Heart right ventricle (tissue), 16 donors: ENCODE measurements at regions not wholly inside any gene's neighbourhood (a gene's known extent, or its start where the extent isn't known, plus 50 kb on each side); places are given as distances from the start of the nearest gene placed in this dataset.

Source experiments
- ATAC-seq, 8 donors: fragments of 200-7000 bp; cut with Tn5 transposase; one replicate each; pipeline ENCODE4 v1.9.1; 2020; ENCODE audit warnings: mild to moderate bottlenecking in 8 of 8, moderate library complexity in 8 of 8, moderate number of reproducible peaks in 1 of 8
- DNase-seq, 2 donors: peaks; one replicate each; pipeline ENCODE4 v3.0.0-alpha.2; 2020
- H3K27ac ChIP-seq, 10 donors: fragments of 200-600 bp; sonication (generic) in 2 of 10; one replicate each; pipeline versions ENCODE4 v1.5.0 to v1.8.0; 2020 to 2022; ENCODE audit warnings: mild to moderate bottlenecking in 3 of 10
- H3K27me3 ChIP-seq, 7 donors: fragments of 200-600 bp; one replicate each; pipeline ENCODE4 v1.8.0; 2021 to 2022; ENCODE audit warnings: mild to moderate bottlenecking in 2 of 7
- H3K36me3 ChIP-seq, 9 donors: fragments of 200-600 bp; sonication (generic) in 1 of 9; one replicate each; pipeline versions ENCODE4 v1.5.0 to v1.8.0; 2020 to 2022; ENCODE audit warnings: mild to moderate bottlenecking in 2 of 9
- H3K4me1 ChIP-seq, 9 donors: fragments of 200-600 bp; sonication (generic) in 1 of 9; one replicate each; pipeline versions ENCODE4 v1.5.0 to v1.8.0; 2020 to 2022; ENCODE audit warnings: mild to moderate bottlenecking in 4 of 9
- H3K4me3 ChIP-seq, 10 donors: fragments of 200-600 bp; sonication (generic) in 2 of 10; one replicate each; pipeline versions ENCODE4 v1.5.0 to v1.8.0; 2020 to 2022; ENCODE audit warnings: mild to moderate bottlenecking in 7 of 10, moderate library complexity in 2 of 10
- H3K9me3 ChIP-seq, 11 donors: fragments of 200-600 bp in 10 of 11; sonication (generic) in 2 of 11; one replicate each; pipeline versions ENCODE4 v1.5.0 to v1.8.0; 2013 to 2022; ENCODE audit warnings: mild to moderate bottlenecking in 2 of 11, control low read depth in 1 of 11, moderate library complexity in 1 of 11
- WGBS, 2 donors: extraction: QIAGEN DNeasy Blood & Tissue Kit; methylation state at CpG; one replicate each; pipeline ENCODE4 v1.1.7; 2013; ENCODE audit warnings: inconsistent platforms in 1 of 2; 5-methylcytosine and 5-hydroxymethylcytosine counted together
- intact Hi-C, 10 donors: fragments of 100-400 bp; cut with DNase I; formaldehyde crosslinking; loops; one replicate each; pipeline versions ENCODE4 v1.11.1 to v1.14.2; 2022
- TF ChIP-seq, protein P1 (sequence below), 9 donors: fragments of 200-600 bp; sonication (generic) in 2 of 9; IDR thresholded peaks; one replicate each; pipeline versions ENCODE4 v1.5.0 to v1.8.0; 2021 to 2022; ENCODE audit warnings: antibody characterized with exemption in 9 of 9, mild to moderate bottlenecking in 5 of 9, moderate library complexity in 1 of 9
- donor health status: Arrhythmogenic right ventricular cardiomyopathy.
- donor health status: ischemic (EF 13 %, LVEDD 7.1; RV severe dilation, severe dysfunction).
- donor health status: healthy with polysubstance abuse.
- donor health status: DM: no; HTN: yes; CAD: no.
- donor health status: DM: no; HTN: no; CAD: no.
- donor health status: ischemic (EF 25% LVEDD 6.9; RV normal size, moderate dysfunction).
- donor health status: ischemic (EF 25% LVEDD 5.7; RV mildly dilated, moderate dysfunction).
- donor health status: healthy.
- donor health status: DM: yes; HTN: yes; CAD: no.
- donor health status: Ischemic cardiomyopathy.
- donor health status: ischemic (EF 35%, LVEDD 5.7; RV mildly dilated, moderate dysfunction).
- donor health status: nonischemic (EF 11% LVEDD 7.7; RV severe dilation, severe dysfunction).
- donor health status: DM: yes; HTN: yes; CAD: no.
- donor health status: PGD.
- donor health status: ischemic (EF 29% LVEDD 5.4; RV normal size, mild dysfunction).
- donor health status: nonischemic (EF 23%, LVEDD 6.1; RV moderate dilation, normal function).

- no peak overlapping the region for H3K4me3 ChIP-seq
- ATAC-seq: no peak
- no peak overlapping the region for H3K27ac ChIP-seq
- 66 to 77% methylated on average over 5 of the region's 5 CpGs for WGBS, 2 donors
- H3K36me3 ChIP-seq: no peaks in the 10 kb centered on the region
- H3K27me3 ChIP-seq: peaks cover 0 to 18% (median 0%) of the 10 kb centered on the region in 7 donors
- no peak for DNase-seq
- H3K4me1 ChIP-seq: no peaks in the 10 kb centered on the region
- H3K9me3 ChIP-seq: no peaks in the 10 kb centered on the region
- intact Hi-C loops: loop anchor here in 1 of 10 donors (10.0 kb wide), 1 partner anchor 61 kb away; no protein-coding TSS in a partner anchor
- TF ChIP-seq, protein P1, sequence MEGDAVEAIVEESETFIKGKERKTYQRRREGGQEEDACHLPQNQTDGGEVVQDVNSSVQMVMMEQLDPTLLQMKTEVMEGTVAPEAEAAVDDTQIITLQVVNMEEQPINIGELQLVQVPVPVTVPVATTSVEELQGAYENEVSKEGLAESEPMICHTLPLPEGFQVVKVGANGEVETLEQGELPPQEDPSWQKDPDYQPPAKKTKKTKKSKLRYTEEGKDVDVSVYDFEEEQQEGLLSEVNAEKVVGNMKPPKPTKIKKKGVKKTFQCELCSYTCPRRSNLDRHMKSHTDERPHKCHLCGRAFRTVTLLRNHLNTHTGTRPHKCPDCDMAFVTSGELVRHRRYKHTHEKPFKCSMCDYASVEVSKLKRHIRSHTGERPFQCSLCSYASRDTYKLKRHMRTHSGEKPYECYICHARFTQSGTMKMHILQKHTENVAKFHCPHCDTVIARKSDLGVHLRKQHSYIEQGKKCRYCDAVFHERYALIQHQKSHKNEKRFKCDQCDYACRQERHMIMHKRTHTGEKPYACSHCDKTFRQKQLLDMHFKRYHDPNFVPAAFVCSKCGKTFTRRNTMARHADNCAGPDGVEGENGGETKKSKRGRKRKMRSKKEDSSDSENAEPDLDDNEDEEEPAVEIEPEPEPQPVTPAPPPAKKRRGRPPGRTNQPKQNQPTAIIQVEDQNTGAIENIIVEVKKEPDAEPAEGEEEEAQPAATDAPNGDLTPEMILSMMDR (IDR thresholded peaks at IDR 0.05): no peak
Measured at GRCh38 chrX:43106009-43106408, 328.0 kb upstream of the PPP1R2C start.

- intact Hi-C loops: loop anchor here in 1 of 10 donors (10.0 kb wide), 1 partner anchor 64 kb away; no protein-coding TSS in a partner anchor
- H3K27me3 ChIP-seq: peaks cover 0 to 21% (median 0%) of the 10 kb centered on the region in 7 donors
- H3K9me3 ChIP-seq: no peaks in the 10 kb centered on the region
- ATAC-seq: no peak
- H3K4me3 ChIP-seq: no peak overlapping the region
- TF ChIP-seq, protein P1 (IDR thresholded peaks at IDR 0.05): no peak
- no peak overlapping the region for H3K27ac ChIP-seq
- no peaks in the 10 kb centered on the region for H3K4me1 ChIP-seq
- no peak for DNase-seq
- WGBS, 2 donors: 44% methylated on average over 2 of the region's 2 CpGs
- H3K36me3 ChIP-seq: no peaks in the 10 kb centered on the region
Measured at GRCh38 chrX:43108828-43109227, 330.9 kb upstream of the PPP1R2C start.

DNA sequence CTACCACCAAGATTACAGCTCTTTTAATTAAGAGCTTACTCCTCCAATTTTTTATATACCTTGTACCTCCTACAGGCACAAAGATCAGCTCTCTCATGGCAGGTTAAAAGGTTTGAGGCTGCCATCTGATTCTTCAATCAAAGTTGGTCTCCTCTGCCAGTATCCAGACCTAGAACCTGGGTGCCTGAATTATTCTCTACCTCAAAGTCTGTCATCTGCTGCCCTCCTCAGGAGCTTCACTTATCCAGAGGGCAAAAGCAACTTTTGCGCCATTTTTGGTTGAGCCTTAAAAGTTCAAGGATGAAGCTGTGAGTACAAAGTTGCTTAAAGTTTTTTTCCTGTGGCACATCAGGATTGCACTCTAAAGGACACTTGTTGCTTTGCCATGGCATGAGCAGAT, 343.7 kb upstream of the PPP1R2C start:
- WGBS, 2 donors: 88 to 92% methylated on average over 1 of the region's 1 CpG
- no peak for ATAC-seq
- no peaks in the 10 kb centered on the region for H3K36me3 ChIP-seq

GRCh38 chrX:43139645-43140044, 361.7 kb upstream of the PPP1R2C start:
- no peak for ATAC-seq
- Histone ChIP-seq H3K9me3 (no peaks in the 10 kb centered on the region), H3K4me3 (no peak overlapping the region), H3K27me3 (peaks cover 0 to 9% (median 0%) of the 10 kb centered on the region in 7 donors), H3K36me3 (no peaks in the 10 kb centered on the region), H3K4me1 (no peaks in the 10 kb centered on the region), H3K27ac (no peak overlapping the region)
- intact Hi-C loops: no loop called here
- WGBS, 2 donors: 85 to 92% methylated on average over 1 of the region's 1 CpG
- DNase-seq: no peak
- TF ChIP-seq, protein P1 (IDR thresholded peaks at IDR 0.05): no peak

More for the DNA sequence above, 343.7 kb upstream of the PPP1R2C start:
- Histone ChIP-seq H3K4me1 (no peaks in the 10 kb centered on the region), H3K27ac (no peak overlapping the region), H3K9me3 (no peaks in the 10 kb centered on the region), H3K27me3 (peaks cover 0 to 39% (median 0%) of the 10 kb centered on the region in 7 donors), H3K4me3 (no peak overlapping the region)
- DNase-seq: no peak
- TF ChIP-seq, protein P1 (IDR thresholded peaks at IDR 0.05): peak in 1 of 9 donors; percentile 4
- intact Hi-C loops: no loop called here
